Heart right ventricle (tissue), 16 donors: ENCODE measurements at regions not wholly inside any gene's neighbourhood (a gene's known extent, or its start where the extent isn't known, plus 50 kb on each side); places are given as distances from the start of the nearest gene placed in this dataset.

Source experiments
- ATAC-seq, 8 donors: fragments of 200-7000 bp; cut with Tn5 transposase; one replicate each; pipeline ENCODE4 v1.9.1; 2020; ENCODE audit warnings: mild to moderate bottlenecking in 8 of 8, moderate library complexity in 8 of 8, moderate number of reproducible peaks in 1 of 8
- DNase-seq, 2 donors: peaks; one replicate each; pipeline ENCODE4 v3.0.0-alpha.2; 2020
- H3K27ac ChIP-seq, 10 donors: fragments of 200-600 bp; sonication (generic) in 2 of 10; one replicate each; pipeline versions ENCODE4 v1.5.0 to v1.8.0; 2020 to 2022; ENCODE audit warnings: mild to moderate bottlenecking in 3 of 10
- H3K27me3 ChIP-seq, 7 donors: fragments of 200-600 bp; one replicate each; pipeline ENCODE4 v1.8.0; 2021 to 2022; ENCODE audit warnings: mild to moderate bottlenecking in 2 of 7
- H3K36me3 ChIP-seq, 9 donors: fragments of 200-600 bp; sonication (generic) in 1 of 9; one replicate each; pipeline versions ENCODE4 v1.5.0 to v1.8.0; 2020 to 2022; ENCODE audit warnings: mild to moderate bottlenecking in 2 of 9
- H3K4me1 ChIP-seq, 9 donors: fragments of 200-600 bp; sonication (generic) in 1 of 9; one replicate each; pipeline versions ENCODE4 v1.5.0 to v1.8.0; 2020 to 2022; ENCODE audit warnings: mild to moderate bottlenecking in 4 of 9
- H3K4me3 ChIP-seq, 10 donors: fragments of 200-600 bp; sonication (generic) in 2 of 10; one replicate each; pipeline versions ENCODE4 v1.5.0 to v1.8.0; 2020 to 2022; ENCODE audit warnings: mild to moderate bottlenecking in 7 of 10, moderate library complexity in 2 of 10
- H3K9me3 ChIP-seq, 11 donors: fragments of 200-600 bp in 10 of 11; sonication (generic) in 2 of 11; one replicate each; pipeline versions ENCODE4 v1.5.0 to v1.8.0; 2013 to 2022; ENCODE audit warnings: mild to moderate bottlenecking in 2 of 11, control low read depth in 1 of 11, moderate library complexity in 1 of 11
- CTCF ChIP-seq, 9 donors: fragments of 200-600 bp; sonication (generic) in 2 of 9; IDR thresholded peaks; one replicate each; pipeline versions ENCODE4 v1.5.0 to v1.8.0; 2021 to 2022; ENCODE audit warnings: antibody characterized with exemption in 9 of 9, mild to moderate bottlenecking in 5 of 9, moderate library complexity in 1 of 9
- WGBS, 2 donors: extraction: QIAGEN DNeasy Blood & Tissue Kit; methylation state at CpG; one replicate each; pipeline ENCODE4 v1.1.7; 2013; ENCODE audit warnings: inconsistent platforms in 1 of 2; 5-methylcytosine and 5-hydroxymethylcytosine counted together
- intact Hi-C, 10 donors: fragments of 100-400 bp; cut with DNase I; formaldehyde crosslinking; loops; one replicate each; pipeline versions ENCODE4 v1.11.1 to v1.14.2; 2022
- donor health status: Arrhythmogenic right ventricular cardiomyopathy.
- donor health status: ischemic (EF 13 %, LVEDD 7.1; RV severe dilation, severe dysfunction).
- donor health status: healthy with polysubstance abuse.
- donor health status: DM: no; HTN: yes; CAD: no.
- donor health status: DM: no; HTN: no; CAD: no.
- donor health status: ischemic (EF 25% LVEDD 6.9; RV normal size, moderate dysfunction).
- donor health status: ischemic (EF 25% LVEDD 5.7; RV mildly dilated, moderate dysfunction).
- donor health status: healthy.
- donor health status: DM: yes; HTN: yes; CAD: no.
- donor health status: Ischemic cardiomyopathy.
- donor health status: ischemic (EF 35%, LVEDD 5.7; RV mildly dilated, moderate dysfunction).
- donor health status: nonischemic (EF 11% LVEDD 7.7; RV severe dilation, severe dysfunction).
- donor health status: DM: yes; HTN: yes; CAD: no.
- donor health status: PGD.
- donor health status: ischemic (EF 29% LVEDD 5.4; RV normal size, mild dysfunction).
- donor health status: nonischemic (EF 23%, LVEDD 6.1; RV moderate dilation, normal function).

DNA sequence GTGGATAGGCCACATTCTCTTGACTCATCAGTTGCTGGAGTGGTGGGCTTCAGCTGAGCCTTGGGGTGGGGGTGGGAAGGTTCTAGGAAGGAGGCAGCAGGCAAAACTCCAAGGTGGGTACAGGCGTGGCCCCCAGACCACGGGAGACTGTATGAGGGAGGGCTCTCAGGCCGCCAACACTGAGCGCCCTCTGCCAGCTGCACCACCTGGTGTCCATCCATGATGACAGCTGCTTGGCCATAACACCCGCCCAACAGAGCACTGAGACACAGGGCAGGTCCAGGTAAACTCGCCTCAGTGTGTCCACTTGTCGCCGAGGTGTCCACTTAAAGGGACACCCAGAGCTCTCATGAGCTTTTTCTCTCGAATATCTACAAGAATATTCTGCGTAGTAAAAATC lies 133.5 kb downstream of the C16orf95 start:
- no peak for TF ChIP-seq CTCF (IDR thresholded peaks at IDR 0.05)
- peaks cover 0 to 10% (median 7%) of the 10 kb centered on the region in 9 donors for H3K4me1 ChIP-seq
- no peaks in the 10 kb centered on the region for H3K27me3 ChIP-seq
- H3K27ac ChIP-seq = no peak overlapping the region
- H3K36me3 ChIP-seq = no peaks in the 10 kb centered on the region
- no peak for ATAC-seq
- no peaks in the 10 kb centered on the region for H3K9me3 ChIP-seq
- WGBS, 2 donors = 79 to 88% methylated on average over 10 of the region's 10 CpGs
- H3K4me3 ChIP-seq = no peak overlapping the region
- DNase-seq = no peak
- intact Hi-C loops = no loop called here

DNA sequence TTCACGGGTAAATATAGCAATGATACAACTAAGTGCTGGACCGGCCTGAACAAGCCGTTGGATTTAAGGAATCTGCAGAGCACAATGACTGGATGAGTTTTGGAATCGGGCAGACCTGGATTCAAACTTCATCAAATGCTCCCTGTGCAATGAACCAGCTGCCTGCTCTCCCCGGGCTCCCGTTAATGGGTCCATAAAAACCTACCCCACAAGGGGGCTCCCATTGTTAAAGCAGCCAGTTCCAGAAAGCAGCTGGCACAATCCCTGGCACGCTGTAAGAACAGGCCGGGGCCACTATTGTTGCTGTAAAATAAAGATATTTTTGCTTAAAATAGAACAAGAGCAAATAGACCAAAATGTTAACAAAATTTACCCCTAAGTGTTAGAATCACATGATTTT lies 131.9 kb downstream of the C16orf95 start:
- WGBS, 2 donors = 61 to 68% methylated on average over 8 of the region's 8 CpGs

GRCh38 chr16:87185983-87186382 lies 131.2 kb downstream of the C16orf95 start:
- Histone ChIP-seq H3K27ac (no peak overlapping the region), H3K36me3 (no peaks in the 10 kb centered on the region)

More for the DNA sequence above, 131.9 kb downstream of the C16orf95 start:
- TF ChIP-seq CTCF (IDR thresholded peaks at IDR 0.05) = no peak
- no peak for ATAC-seq
- H3K36me3 ChIP-seq = no peaks in the 10 kb centered on the region
- intact Hi-C loops = no loop called here
- no peak overlapping the region for H3K27ac ChIP-seq
- peaks cover 0 to 12% (median 8%) of the 10 kb centered on the region in 11 donors for H3K9me3 ChIP-seq
- no peak overlapping the region for H3K4me3 ChIP-seq
- no peaks in the 10 kb centered on the region for H3K4me1 ChIP-seq
- H3K27me3 ChIP-seq = no peaks in the 10 kb centered on the region
- DNase-seq = no peak

DNA sequence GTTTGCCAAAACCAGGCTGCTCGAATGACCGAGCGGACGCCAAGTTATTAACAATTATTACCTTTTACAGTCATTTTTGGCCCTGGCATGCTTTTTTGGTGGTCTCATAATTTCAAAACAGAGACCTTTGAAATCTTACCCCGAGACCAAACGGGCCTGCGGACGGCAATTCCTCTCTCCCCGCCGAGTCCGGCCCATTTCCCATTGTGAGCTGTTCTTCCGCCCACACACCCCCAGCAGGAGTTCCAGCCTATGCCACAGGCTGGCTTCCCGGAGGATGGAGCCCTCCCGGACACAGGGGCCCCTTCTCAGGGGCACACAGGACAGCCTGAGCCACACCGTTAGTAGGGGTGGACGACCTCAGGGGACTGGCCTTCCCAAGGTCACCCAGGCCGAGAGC lies 130.7 kb downstream of the C16orf95 start:
- Histone ChIP-seq H3K9me3 (peaks cover 0 to 20% (median 11%) of the 10 kb centered on the region in 11 donors), H3K36me3 (no peaks in the 10 kb centered on the region), H3K4me3 (no peak overlapping the region), H3K27me3 (no peaks in the 10 kb centered on the region), H3K4me1 (no peaks in the 10 kb centered on the region), H3K27ac (no peak overlapping the region)
- intact Hi-C loops = no loop called here
- 71 to 76% methylated on average over 17 of the region's 17 CpGs for WGBS, 2 donors
- no peak for ATAC-seq
- DNase-seq = no peak
- TF ChIP-seq CTCF (IDR thresholded peaks at IDR 0.05) = no peak

More at GRCh38 chr16:87185983-87186382, 131.2 kb downstream of the C16orf95 start:
- no peak for TF ChIP-seq CTCF (IDR thresholded peaks at IDR 0.05)
- ATAC-seq = no peak
- intact Hi-C loops = no loop called here
- DNase-seq = no peak
- Histone ChIP-seq H3K4me3 (no peak overlapping the region), H3K9me3 (peaks cover 0 to 19% (median 11%) of the 10 kb centered on the region in 11 donors), H3K4me1 (no peaks in the 10 kb centered on the region), H3K27me3 (no peaks in the 10 kb centered on the region)
- WGBS, 2 donors = 93 to 94% methylated on average over 19 of the region's 19 CpGs
